HG03097 (cell line): ENCODE measurements at regions not wholly inside any gene's neighbourhood (a gene's known extent, or its start where the extent isn't known, plus 50 kb on each side); places are given as distances from the start of the nearest gene placed in this dataset.
"Not testable (repeated sequence)": the region's sequence is repeated elsewhere in the genome, so short reads cannot be mapped to it uniquely, and the experiment has no call there.

Source experiments
- ATAC-seq: cut with Tn5 transposase; IDR thresholded peaks from one replicate; pipeline ENCODE4 v1.9.1; 2021; ENCODE audit not compliant: unreplicated experiment, low FRiP score

- no peak for ATAC-seq
Observed at GRCh38 chr4:14149176-14150053, 521.9 kb upstream of the BOD1L1 start.

- no peak for ATAC-seq
Observed at GRCh38 chr4:14151101-14151500, 523.6 kb upstream of the BOD1L1 start.

GRCh38 chr4:14152834-14153519 is 525.5 kb upstream of the BOD1L1 start:
- peak; percentile 78 for ATAC-seq

GRCh38 chr4:14155803-14156202 is 528.3 kb upstream of the BOD1L1 start:
- no peak for ATAC-seq

- ATAC-seq, result peak; percentile 44
Observed at GRCh38 chr4:14157262-14157661, 529.7 kb upstream of the BOD1L1 start.

GRCh38 chr4:14165222-14165920 is 537.8 kb upstream of the BOD1L1 start:
- ATAC-seq, result peak; percentile 99

GRCh38 chr4:14167876-14168510 is 540.5 kb upstream of the BOD1L1 start:
- no peak for ATAC-seq

- peak; percentile 72 for ATAC-seq
Observed at GRCh38 chr4:14168919-14169318, 541.4 kb upstream of the BOD1L1 start.

- ATAC-seq, result no peak
Observed at GRCh38 chr4:14169460-14169859, 541.9 kb upstream of the BOD1L1 start.

GRCh38 chr4:14169940-14170339 is 542.4 kb upstream of the BOD1L1 start:
- not testable (repeated sequence) for ATAC-seq

- no peak for ATAC-seq
Observed at GRCh38 chr4:14176613-14177012, 549.1 kb upstream of the BOD1L1 start.

- peak; percentile 89 for ATAC-seq
Observed at GRCh38 chr4:14177987-14178386, 550.5 kb upstream of the BOD1L1 start.

- ATAC-seq, result peak; percentile 73
Observed at GRCh38 chr4:14178421-14178820, 550.9 kb upstream of the BOD1L1 start.

- no peak for ATAC-seq
Observed at GRCh38 chr4:14180166-14180565, 552.6 kb upstream of the BOD1L1 start.

- no peak for ATAC-seq
Observed at GRCh38 chr4:14180983-14181601, 553.6 kb upstream of the BOD1L1 start.

- no peak for ATAC-seq
Observed at GRCh38 chr4:14182148-14182547, 554.6 kb upstream of the BOD1L1 start.

- no peak for ATAC-seq
Observed at GRCh38 chr4:14184265-14184664, 556.7 kb upstream of the BOD1L1 start.

- ATAC-seq, result no peak
Observed at GRCh38 chr4:14184767-14185166, 557.2 kb upstream of the BOD1L1 start.

- ATAC-seq, result no peak
Observed at GRCh38 chr4:14188214-14188613, 560.7 kb upstream of the BOD1L1 start.

- no peak for ATAC-seq
Observed at GRCh38 chr4:14193601-14194000, 566.1 kb upstream of the BOD1L1 start.
